HEK293 (cell line): ENCODE measurements at regions not wholly inside any gene's neighbourhood (a gene's known extent, or its start where the extent isn't known, plus 50 kb on each side); places are given as distances from the start of the nearest gene placed in this dataset.
A peak's percentile ranks its signal among the peaks of the same experiment; 100 is the strongest.

Source experiments
- CTCF ChIA-PET: fragments of 350-600 bp; formaldehyde crosslinking; extraction: SDS; loops from one replicate; lab custom pipeline; 2021; ENCODE audit warnings: antibody characterized with exemption; lab: Yijun Ruan, JAX
- POLR2A ChIA-PET: fragments of 300-600 bp; formaldehyde crosslinking; extraction: SDS; loops from one replicate; lab custom pipeline; 2020; ENCODE audit warnings: antibody characterized with exemption, inconsistent platforms; lab: Yijun Ruan, JAX
- H3K27ac ChIP-seq: fragments of 200-500 bp; sonication (Bioruptor generic); 2 replicates; pipeline ENCODE4 v1.5.1; 2014; ENCODE audit warnings: low read depth, low read length, control low read depth, inconsistent platforms; ENCODE audit errors: extremely low read depth
- H3K36me3 ChIP-seq, 2 experiments: fragments of 200-500 bp in 1 of 2; sonication (Bioruptor generic) in 1 of 2; 1 replicate in 1 of 2; 2 replicates in 1 of 2; pipeline ENCODE4 v1.5.1; 2014 to 2017; ENCODE audit warnings: inconsistent platforms in 2 of 2, low read length in 2 of 2; ENCODE audit not compliant: control insufficient read depth in 2 of 2, insufficient read depth in 1 of 2
- H3K4me1 ChIP-seq: fragments of 200-500 bp; sonication (Bioruptor generic); 2 replicates; pipeline ENCODE4 v1.5.1; 2014; ENCODE audit warnings: mild to moderate bottlenecking, low read length, inconsistent platforms; ENCODE audit not compliant: control insufficient read depth, insufficient read depth
- H3K4me3 ChIP-seq: 2 replicates; pipeline ENCODE4 v1.5.1; 2011; ENCODE audit warnings: low read depth, mild to moderate bottlenecking, control low read depth, low read length, moderate library complexity
- H3K9me3 ChIP-seq: fragments of 200-500 bp; sonication (Bioruptor generic); 2 replicates; pipeline ENCODE4 v1.5.1; 2014; ENCODE audit warnings: low read depth, low read length, inconsistent platforms; ENCODE audit not compliant: control insufficient read depth, insufficient read depth
- BCL11A ChIP-seq: fragments of 450-650 bp; formaldehyde crosslinking; IDR thresholded peaks from 2 replicates; pipeline ENCODE4 v1.5.1; 2016; ENCODE audit warnings: low read depth, missing biosample characterization, missing genetic modification characterization
- PRDM1 ChIP-seq: fragments of 450-650 bp; formaldehyde crosslinking; IDR thresholded peaks from 2 replicates; pipeline ENCODE4; 2016; ENCODE audit warnings: missing biosample characterization, missing genetic modification characterization
- ZBTB17 ChIP-seq: fragments of 450-650 bp; formaldehyde crosslinking; IDR thresholded peaks from 2 replicates; pipeline ENCODE4 v1.5.1; 2016; ENCODE audit warnings: missing biosample characterization, missing genetic modification characterization
- ZNF10 ChIP-seq: fragments of 450-650 bp; formaldehyde crosslinking; IDR thresholded peaks from 2 replicates; pipeline ENCODE4 v1.5.1; 2017; ENCODE audit warnings: missing biosample characterization, missing genetic modification characterization
- ZNF112 ChIP-seq: fragments of 450-650 bp; formaldehyde crosslinking; IDR thresholded peaks from 2 replicates; pipeline ENCODE4 v1.5.0; 2017; ENCODE audit warnings: missing biosample characterization, missing genetic modification characterization
- ZNF16 ChIP-seq: fragments of 450-650 bp; formaldehyde crosslinking; IDR thresholded peaks from 2 replicates; pipeline ENCODE4 v1.5.1; 2016; ENCODE audit warnings: low read depth, missing biosample characterization, missing genetic modification characterization
- ZNF18 ChIP-seq: fragments of 450-650 bp; formaldehyde crosslinking; IDR thresholded peaks from 2 replicates; pipeline ENCODE4 v1.5.1; 2016; ENCODE audit warnings: missing biosample characterization, missing genetic modification characterization
- ZNF292 ChIP-seq: fragments of 450-650 bp; formaldehyde crosslinking; IDR thresholded peaks from 2 replicates; pipeline ENCODE4 v1.5.1; 2016; ENCODE audit warnings: low read depth, missing biosample characterization, missing genetic modification characterization, borderline replicate concordance
- ZNF311 ChIP-seq: fragments of 450-650 bp; formaldehyde crosslinking; IDR thresholded peaks from 2 replicates; pipeline ENCODE4 v1.5.1; 2017; ENCODE audit warnings: missing biosample characterization, missing genetic modification characterization, borderline replicate concordance
- ZNF350 ChIP-seq: fragments of 450-650 bp; formaldehyde crosslinking; IDR thresholded peaks from 2 replicates; pipeline ENCODE4 v1.5.0; 2017; ENCODE audit warnings: missing biosample characterization, mild to moderate bottlenecking, missing genetic modification characterization
- ZNF366 ChIP-seq: fragments of 450-650 bp; formaldehyde crosslinking; conservative IDR thresholded peaks from 2 replicates; pipeline ENCODE4 v1.5.1; 2016; ENCODE audit warnings: missing biosample characterization, missing genetic modification characterization
- ZNF449 ChIP-seq: fragments of 450-650 bp; formaldehyde crosslinking; IDR thresholded peaks from 2 replicates; pipeline ENCODE4 v1.5.1; 2017; ENCODE audit warnings: missing biosample characterization, mild to moderate bottlenecking, missing genetic modification characterization, moderate library complexity
- ZNF518A ChIP-seq: fragments of 450-650 bp; formaldehyde crosslinking; conservative IDR thresholded peaks from 2 replicates; pipeline ENCODE4 v1.5.1; 2016; ENCODE audit warnings: low read depth, missing biosample characterization, missing genetic modification characterization
- ZNF600 ChIP-seq: fragments of 450-650 bp; formaldehyde crosslinking; IDR thresholded peaks from 2 replicates; pipeline ENCODE4 v1.5.1; 2016; ENCODE audit warnings: missing biosample characterization, missing genetic modification characterization
- ZNF626 ChIP-seq: fragments of 450-650 bp; sonication (Bioruptor Pico); formaldehyde crosslinking; IDR thresholded peaks from 2 replicates; pipeline ENCODE4 v1.5.1; 2018; ENCODE audit warnings: missing biosample characterization, missing genetic modification characterization, inconsistent platforms
- ZNF629 ChIP-seq: fragments of 450-650 bp; formaldehyde crosslinking; IDR thresholded peaks from 2 replicates; pipeline ENCODE4 v1.5.1; 2017; ENCODE audit warnings: missing biosample characterization, missing genetic modification characterization
- ZNF677 ChIP-seq: fragments of 450-650 bp; IDR thresholded peaks from 2 replicates; pipeline ENCODE4 v1.5.0; 2018; ENCODE audit warnings: missing biosample characterization, mild to moderate bottlenecking, missing genetic modification characterization, moderate library complexity
- ZNF837 ChIP-seq: fragments of 450-650 bp; formaldehyde crosslinking; IDR thresholded peaks from 2 replicates; pipeline ENCODE4 v1.5.1; 2016; ENCODE audit warnings: missing biosample characterization, missing genetic modification characterization
- TF ChIP-seq, protein P1 (sequence below): fragments of 450-650 bp; formaldehyde crosslinking; IDR thresholded peaks from 2 replicates; pipeline ENCODE4 v1.5.0; 2017; ENCODE audit warnings: missing biosample characterization, missing genetic modification characterization, borderline replicate concordance

- Histone ChIP-seq H3K36me3 (peaks cover 0 to under 1% of the 10 kb centered on the region in 2 experiments; a peak in 1 of 3 replicates), H3K4me1 (peaks cover 40% of the 10 kb centered on the region), H3K4me3 (no peak overlapping the region), H3K27ac (no peak overlapping the region; the same call in 1 of the 2 replicates), H3K9me3 (no peaks in the 10 kb centered on the region)
- CTCF ChIA-PET: interaction anchor here (0.6 to 1.2 kb wide), 4 partner anchors 14 to 876 kb away, joined by 3 to 7 read pairs (median 3); no protein-coding TSS in a partner anchor
- POLR2A ChIA-PET: no interaction called here
- TF ChIP-seq, protein P1, sequence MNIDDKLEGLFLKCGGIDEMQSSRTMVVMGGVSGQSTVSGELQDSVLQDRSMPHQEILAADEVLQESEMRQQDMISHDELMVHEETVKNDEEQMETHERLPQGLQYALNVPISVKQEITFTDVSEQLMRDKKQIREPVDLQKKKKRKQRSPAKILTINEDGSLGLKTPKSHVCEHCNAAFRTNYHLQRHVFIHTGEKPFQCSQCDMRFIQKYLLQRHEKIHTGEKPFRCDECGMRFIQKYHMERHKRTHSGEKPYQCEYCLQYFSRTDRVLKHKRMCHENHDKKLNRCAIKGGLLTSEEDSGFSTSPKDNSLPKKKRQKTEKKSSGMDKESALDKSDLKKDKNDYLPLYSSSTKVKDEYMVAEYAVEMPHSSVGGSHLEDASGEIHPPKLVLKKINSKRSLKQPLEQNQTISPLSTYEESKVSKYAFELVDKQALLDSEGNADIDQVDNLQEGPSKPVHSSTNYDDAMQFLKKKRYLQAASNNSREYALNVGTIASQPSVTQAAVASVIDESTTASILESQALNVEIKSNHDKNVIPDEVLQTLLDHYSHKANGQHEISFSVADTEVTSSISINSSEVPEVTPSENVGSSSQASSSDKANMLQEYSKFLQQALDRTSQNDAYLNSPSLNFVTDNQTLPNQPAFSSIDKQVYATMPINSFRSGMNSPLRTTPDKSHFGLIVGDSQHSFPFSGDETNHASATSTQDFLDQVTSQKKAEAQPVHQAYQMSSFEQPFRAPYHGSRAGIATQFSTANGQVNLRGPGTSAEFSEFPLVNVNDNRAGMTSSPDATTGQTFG (tag by site-specific recombination): no peak
- TF ChIP-seq PRDM1 (tag by site-specific recombination) (peak; percentile 53), ZNF449 (tag by site-specific recombination) (no peak), ZNF350 (no peak), ZNF837 (no peak), ZNF292 (tag by site-specific recombination) (no peak), ZNF311 (no peak), ZNF18 (no peak), ZNF10 (tag by site-specific recombination) (no peak), ZNF366 (tag by site-specific recombination) (0 out of 2 replicates have a peak, but pooled peaks have one; percentile 11), ZNF626 (tag by site-specific recombination) (no peak), ZBTB17 (no peak), ZNF600 (peak; percentile 99), ZNF112 (no peak), ZNF16 (tag by site-specific recombination) (no peak), BCL11A (no peak), ZNF677 (no peak), ZNF629 (tag by site-specific recombination) (no peak), ZNF518A (tag by site-specific recombination) (no peak)
Observed at GRCh38 chr19:46913198-46913851, 52.5 kb downstream of the ARHGAP35 start.
